SK-N-SH (cell line): ENCODE measurements at regions not wholly inside any gene's neighbourhood (a gene's known extent, or its start where the extent isn't known, plus 50 kb on each side); places are given as distances from the start of the nearest gene placed in this dataset.

Experiments
- CTCF ChIA-PET: fragments of 300-600, 350-600 bp; formaldehyde crosslinking; extraction: SDS; loops from one replicate; lab custom pipeline; 2021; lab: Yijun Ruan, JAX
- POLR2A ChIA-PET: fragments of 350-600 bp; sonication (Branson Sonifier 250); formaldehyde crosslinking; extraction: SDS; loops from one replicate; lab custom pipeline; 2020; ENCODE audit warnings: antibody characterized with exemption, inconsistent platforms; lab: Yijun Ruan, JAX
- DNase-seq: peaks from one replicate; pipeline ENCODE4 v3.0.0; 2012
- H2AFZ ChIP-seq: fragments of 200-600 bp; sonication (generic); 2 replicates; pipeline ENCODE4 v1.8.1; 2016; ENCODE audit warnings: antibody characterized with exemption, mild to moderate bottlenecking, low read depth
- H3F3A ChIP-seq: fragments of 200-600 bp; sonication (generic); replicated peaks from 2 replicates; pipeline ENCODE3; 2016; ENCODE audit warnings: antibody characterized with exemption, mild to moderate bottlenecking; ENCODE audit not compliant: insufficient read depth
- H3K27ac ChIP-seq, 2 experiments: fragments of 200-500 bp in 1 of 2; fragments of 200-600 bp in 1 of 2; sonication (Bioruptor generic) in 1 of 2; sonication (generic), shearing (Covaris generic) in 1 of 2; 2 replicates each; pipeline versions ENCODE4 v1.5.1 to v1.6.1; 2014 to 2016; ENCODE audit warnings: low read depth in 2 of 2, inconsistent platforms in 1 of 2, low read length in 1 of 2, mild to moderate bottlenecking in 1 of 2, mixed read lengths in 1 of 2
- H3K27me3 ChIP-seq: fragments of 200-600 bp; sonication (generic), shearing (Covaris generic); 2 replicates; pipeline ENCODE4 v1.6.1; 2016; ENCODE audit warnings: mixed run types; ENCODE audit not compliant: insufficient read depth
- H3K36me3 ChIP-seq, 2 experiments: fragments of 200-500 bp in 1 of 2; fragments of 200-600 bp in 1 of 2; sonication (Bioruptor generic) in 1 of 2; sonication (generic) in 1 of 2; replicated peaks in 1 of 2; 2 replicates each; pipeline versions ENCODE3 to v1.5.1; 2014 to 2016; ENCODE audit warnings: low read length in 1 of 2, mild to moderate bottlenecking in 1 of 2; ENCODE audit not compliant: insufficient read depth in 2 of 2, control insufficient read depth in 1 of 2
- H3K4me1 ChIP-seq, 2 experiments: fragments of 200-500 bp in 1 of 2; fragments of 200-600 bp in 1 of 2; sonication (Bioruptor generic) in 1 of 2; sonication (generic), shearing (Covaris generic) in 1 of 2; 2 replicates each; pipeline versions ENCODE4 v1.5.1 to v1.6.1; 2014 to 2016; ENCODE audit warnings: low read depth in 1 of 2, low read length in 1 of 2, mixed run types in 1 of 2; ENCODE audit not compliant: insufficient read depth in 2 of 2, control insufficient read depth in 1 of 2
- H3K4me2 ChIP-seq: fragments of 200-600 bp; sonication (generic), shearing (Covaris generic); 2 replicates; pipeline ENCODE4 v1.6.1; 2017; ENCODE audit warnings: mixed run types
- H3K4me3 ChIP-seq, 2 experiments: fragments of 200-500 bp in 1 of 2; fragments of 200-600 bp in 1 of 2; sonication (Bioruptor generic) in 1 of 2; sonication (generic), shearing (Covaris generic) in 1 of 2; 2 replicates each; pipeline versions ENCODE4 v1.5.1 to v1.8.1; 2014 to 2016; ENCODE audit warnings: low read depth in 2 of 2, inconsistent platforms in 1 of 2, low read length in 1 of 2, mild to moderate bottlenecking in 1 of 2, mixed read lengths in 1 of 2, moderate library complexity in 1 of 2
- H3K79me2 ChIP-seq: fragments of 200-600 bp; sonication (generic); 2 replicates; pipeline ENCODE4 v1.8.1; 2017; ENCODE audit warnings: mild to moderate bottlenecking; ENCODE audit not compliant: insufficient read depth
- H3K9ac ChIP-seq: fragments of 200-600 bp; sonication (generic); 2 replicates; pipeline ENCODE4 v1.6.1; 2017; ENCODE audit warnings: mixed run types
- H3K9me2 ChIP-seq: fragments of 200-600 bp; sonication (generic); 2 replicates; pipeline ENCODE4 v1.6.1; 2017; ENCODE audit warnings: mixed run types
- H3K9me3 ChIP-seq: fragments of 200-600 bp; sonication (generic); 2 replicates; pipeline ENCODE4 v1.6.1; 2017; ENCODE audit warnings: mixed run types, mild to moderate bottlenecking, moderate library complexity
- H4K20me1 ChIP-seq: fragments of 200-600 bp; sonication (generic); 2 replicates; pipeline ENCODE4 v1.6.1; 2017; ENCODE audit warnings: mild to moderate bottlenecking, mixed run types; ENCODE audit not compliant: insufficient read depth
- EP300 ChIP-seq, 2 experiments: IDR thresholded peaks; 2 replicates each; pipeline versions ENCODE4 v1.4.0 to v1.6.1; 2012; ENCODE audit warnings: borderline replicate concordance in 1 of 2, low read depth in 1 of 2, low read length in 1 of 2
- GABPA ChIP-seq: IDR thresholded peaks from 2 replicates; pipeline ENCODE4 v1.4.0; 2012; ENCODE audit warnings: low read depth, mild to moderate bottlenecking
- IRF3 ChIP-seq: fragments of 150-350 bp; IDR thresholded peaks from 2 replicates; pipeline ENCODE4 v1.6.1; 2016; ENCODE audit warnings: mild to moderate bottlenecking, low read depth, low read length
- JUND ChIP-seq: IDR thresholded peaks from 2 replicates; pipeline ENCODE4 v1.4.0; 2012
- MEF2A ChIP-seq: IDR thresholded peaks from 2 replicates; pipeline ENCODE4 v1.4.0; 2012; ENCODE audit warnings: low read depth, borderline replicate concordance
- MXI1 ChIP-seq: IDR thresholded peaks from 2 replicates; pipeline ENCODE4 v1.6.1; 2012; ENCODE audit warnings: mild to moderate bottlenecking, low read depth, low read length, improper control_type of control experiment
- NRF1 ChIP-seq: IDR thresholded peaks from 2 replicates; pipeline ENCODE4 v1.6.1; 2012; ENCODE audit warnings: low read depth, mild to moderate bottlenecking, low read length
- REST ChIP-seq: IDR thresholded peaks from 2 replicates; pipeline ENCODE4 v1.6.1; 2012; ENCODE audit warnings: mild to moderate bottlenecking, low read depth, low read length, moderate library complexity
- RFX5 ChIP-seq: IDR thresholded peaks from 2 replicates; pipeline ENCODE4 v1.6.1; 2012; ENCODE audit warnings: mild to moderate bottlenecking, improper control_type of control experiment, low read length
- RXRA ChIP-seq: IDR thresholded peaks from 2 replicates; pipeline ENCODE4 v1.4.0; 2012; ENCODE audit warnings: low read depth, mild to moderate bottlenecking, borderline replicate concordance
- SIN3A ChIP-seq: IDR thresholded peaks from 2 replicates; pipeline ENCODE4 v1.6.1; 2012; ENCODE audit warnings: low read depth, mild to moderate bottlenecking, low read length, moderate library complexity, borderline replicate concordance
- USF1 ChIP-seq: IDR thresholded peaks from 2 replicates; pipeline ENCODE4 v1.4.0; 2012; ENCODE audit warnings: low read depth, borderline replicate concordance
- YY1 ChIP-seq: IDR thresholded peaks from 2 replicates; pipeline ENCODE4 v1.4.0; 2012; ENCODE audit warnings: low read depth, mild to moderate bottlenecking
- ZBTB33 ChIP-seq: IDR thresholded peaks from 2 replicates; pipeline ENCODE4 v1.4.0; 2012; ENCODE audit warnings: low read depth, borderline replicate concordance
- WGBS: methylation state at CpG from one replicate; pipeline ENCODE4 v1.1.6; 2017; ENCODE audit warnings: low lambda C conversion rate; 5-methylcytosine and 5-hydroxymethylcytosine counted together

GRCh38 chr1:87558921-87559320, 230.2 kb downstream of the LMO4 start:
- H3F3A ChIP-seq: no peaks in the 10 kb centered on the region
- no peak overlapping the region for H3K9ac ChIP-seq
- no peaks in the 10 kb centered on the region for H3K36me3 ChIP-seq
- CTCF ChIA-PET: no interaction called here
- peaks cover 0 to 9% of the 10 kb centered on the region in 2 experiments; a peak in 1 of 4 replicates for H3K4me1 ChIP-seq
- no peak overlapping the region for H3K4me3 ChIP-seq
- WGBS: 51% methylated on average over 3 of the region's 3 CpGs
- no peaks in the 10 kb centered on the region for H3K9me2 ChIP-seq
- DNase-seq: no peak
- TF ChIP-seq MXI1: no peak
- no peak for TF ChIP-seq JUND
- no peak for TF ChIP-seq MEF2A
- no peak for TF ChIP-seq IRF3
- TF ChIP-seq RFX5: no peak
- TF ChIP-seq RXRA: no peak
- no peak for TF ChIP-seq YY1
- TF ChIP-seq NRF1: no peak
- no peak for TF ChIP-seq GABPA
- no peak for TF ChIP-seq EP300 (IDR thresholded peaks at IDR 0.05; ENCODE audit: borderline replicate concordance in 1 of 2, low read depth in 1 of 2, low read length in 1 of 2)
- TF ChIP-seq USF1: no peak
- no peak for TF ChIP-seq SIN3A
- no peak overlapping the region for H3K4me2 ChIP-seq
- H3K79me2 ChIP-seq: no peaks in the 10 kb centered on the region
- no peaks in the 10 kb centered on the region for H4K20me1 ChIP-seq
- H3K9me3 ChIP-seq: no peaks in the 10 kb centered on the region
- POLR2A ChIA-PET: no interaction called here
- no peak overlapping the region for H3K27ac ChIP-seq
- H3K27me3 ChIP-seq: no peaks in the 10 kb centered on the region
- H2AFZ ChIP-seq: no peak overlapping the region; the same call in 1 of the 2 replicates

GRCh38 chr1:87560137-87560536, 231.5 kb downstream of the LMO4 start:
- Histone ChIP-seq H3K4me2 (peak overlapping the region; percentile 16; the same call in 1 of the 2 replicates), H3K9ac (no peak overlapping the region), H3K27ac (no peak overlapping the region), H3F3A (no peaks in the 10 kb centered on the region), H3K27me3 (no peaks in the 10 kb centered on the region), H4K20me1 (no peaks in the 10 kb centered on the region), H2AFZ (no peak overlapping the region; the same call in 1 of the 2 replicates), H3K4me1 (peaks cover 0 to 9% of the 10 kb centered on the region in 2 experiments; a peak in 1 of 4 replicates), H3K36me3 (no peaks in the 10 kb centered on the region), H3K4me3 (no peak overlapping the region), H3K79me2 (no peaks in the 10 kb centered on the region), H3K9me3 (no peaks in the 10 kb centered on the region), H3K9me2 (no peaks in the 10 kb centered on the region)
- ChIA-PET POLR2A (no interaction called here), CTCF (no interaction called here)
- TF ChIP-seq REST (no peak), RXRA (no peak), ZBTB33 (no peak)
- DNase-seq: no peak
- 73% methylated on average over 3 of the region's 3 CpGs for WGBS
